ENCODE measurements at regions not wholly inside any gene's neighbourhood (a gene's known extent, or its start where the extent isn't known, plus 50 kb on each side); places are given as distances from the start of the nearest gene placed in this dataset.

DNA sequence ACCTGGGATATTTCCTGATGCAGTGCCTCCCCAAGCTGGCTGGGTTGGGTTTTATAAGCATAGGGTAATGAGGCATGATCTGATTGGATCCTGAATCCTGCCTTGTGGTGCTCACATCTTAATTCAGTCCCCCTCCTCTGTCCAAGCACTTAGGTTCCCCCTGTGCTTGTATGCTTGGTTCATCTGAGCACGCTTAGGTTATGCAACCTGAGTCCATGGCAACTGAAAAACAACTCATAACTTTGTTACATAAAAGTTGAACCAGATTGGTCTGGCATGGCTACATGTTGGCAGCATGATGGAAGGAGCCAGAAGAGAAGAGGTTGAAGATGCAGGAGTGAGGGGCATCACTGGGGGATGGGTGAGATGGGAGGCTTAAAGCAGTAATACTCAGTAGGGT is 57.3 kb upstream of the OSBPL3 start:
- peaks cover 9% of the 10 kb centered on the region for H3K9me3 Mint-ChIP-seq
- no peak for ATAC-seq (ENCODE audit: low read depth)
- no peak overlapping the region for H3K4me3 Mint-ChIP-seq
- H3K36me3 Mint-ChIP-seq = peaks cover 10% of the 10 kb centered on the region
- H3K27me3 Mint-ChIP-seq = peaks cover 5% of the 10 kb centered on the region
- DNase-seq (ENCODE audit: low spot score in 2 of 2) = no peak
- H3K4me1 Mint-ChIP-seq = no peaks in the 10 kb centered on the region
- H3K27ac Mint-ChIP-seq = no peak overlapping the region

GRCh38 chr7:25035274-25035673 is 55.3 kb upstream of the OSBPL3 start:
- DNase-seq (ENCODE audit: low spot score in 2 of 2) = no peak
- Mint-ChIP-seq H3K36me3 (peaks cover 10% of the 10 kb centered on the region), H3K4me1 (peaks cover 12% of the 10 kb centered on the region), H3K27ac (no peak overlapping the region), H3K4me3 (no peak overlapping the region), H3K9me3 (peaks cover 9% of the 10 kb centered on the region), H3K27me3 (peaks cover 5% of the 10 kb centered on the region)
- no peak for ATAC-seq (ENCODE audit: low read depth)

GRCh38 chr7:25034136-25034535 is 54.2 kb upstream of the OSBPL3 start:
- Mint-ChIP-seq H3K27ac (no peak overlapping the region), H3K4me3 (no peak overlapping the region), H3K9me3 (peaks cover 9% of the 10 kb centered on the region), H3K4me1 (peaks cover 12% of the 10 kb centered on the region), H3K27me3 (peaks cover 5% of the 10 kb centered on the region), H3K36me3 (peaks cover 10% of the 10 kb centered on the region)
- no peak for ATAC-seq (ENCODE audit: low read depth)
- DNase-seq (ENCODE audit: low spot score in 2 of 2) = no peak

GRCh38 chr7:25032774-25033743 is 53.1 kb upstream of the OSBPL3 start:
- H3K27ac Mint-ChIP-seq = no peak overlapping the region
- no peak for DNase-seq (ENCODE audit: low spot score in 2 of 2)
- no peak overlapping the region for H3K4me3 Mint-ChIP-seq

GRCh38 chr7:25031432-25031831 is 51.5 kb upstream of the OSBPL3 start:
- Mint-ChIP-seq H3K9me3 (peaks cover 7% of the 10 kb centered on the region), H3K27me3 (peaks cover 3% of the 10 kb centered on the region), H3K36me3 (peaks cover 7% of the 10 kb centered on the region), H3K4me1 (peaks cover 16% of the 10 kb centered on the region), H3K27ac (no peak overlapping the region), H3K4me3 (no peak overlapping the region)
- DNase-seq (ENCODE audit: low spot score in 2 of 2) (no peak), ATAC-seq (ENCODE audit: low read depth) (no peak)

More at GRCh38 chr7:25032774-25033743, 53.1 kb upstream of the OSBPL3 start:
- H3K27me3 Mint-ChIP-seq = peaks cover 5% of the 10 kb centered on the region
- peaks cover 16% of the 10 kb centered on the region for H3K4me1 Mint-ChIP-seq
- peaks cover 9% of the 10 kb centered on the region for H3K9me3 Mint-ChIP-seq
- no peak for ATAC-seq (ENCODE audit: low read depth)
- H3K36me3 Mint-ChIP-seq = peaks cover 10% of the 10 kb centered on the region

- peak; percentile 62 for ATAC-seq (ENCODE audit: low read depth)
- no peak overlapping the region for H3K27ac Mint-ChIP-seq
- peaks cover 4% of the 10 kb centered on the region for H3K36me3 Mint-ChIP-seq
- peaks cover 4% of the 10 kb centered on the region for H3K9me3 Mint-ChIP-seq
- H3K4me3 Mint-ChIP-seq = no peak overlapping the region
- DNase-seq (ENCODE audit: low spot score in 2 of 2) = no peak
- H3K4me1 Mint-ChIP-seq = peaks cover 16% of the 10 kb centered on the region
- peaks cover 4% of the 10 kb centered on the region for H3K27me3 Mint-ChIP-seq
These were observed 51.0 kb upstream of the OSBPL3 start for GRCh38 chr7:25031007-25031406.

Measured in memory B cell (primary cell).